GM23248 (cell line): ENCODE measurements at regions not wholly inside any gene's neighbourhood (a gene's known extent, or its start where the extent isn't known, plus 50 kb on each side); places are given as distances from the start of the nearest gene placed in this dataset.

ENCODE experiments used
- EZH2 ChIP-seq: fragments of 200-600 bp; sonication (generic); IDR thresholded peaks from 2 replicates; pipeline ENCODE4 v1.6.1; 2018; ENCODE audit warnings: antibody characterized with exemption, mild to moderate bottlenecking; ENCODE audit not compliant: insufficient read depth, poor library complexity, severe bottlenecking
- EZH2phosphoT487 ChIP-seq: fragments of 200-600 bp; sonication (generic); IDR thresholded peaks from 2 replicates; pipeline ENCODE4 v1.6.1; 2018; ENCODE audit warnings: antibody characterized with exemption, moderate library complexity, mild to moderate bottlenecking, low read depth; ENCODE audit not compliant: insufficient read depth

DNA sequence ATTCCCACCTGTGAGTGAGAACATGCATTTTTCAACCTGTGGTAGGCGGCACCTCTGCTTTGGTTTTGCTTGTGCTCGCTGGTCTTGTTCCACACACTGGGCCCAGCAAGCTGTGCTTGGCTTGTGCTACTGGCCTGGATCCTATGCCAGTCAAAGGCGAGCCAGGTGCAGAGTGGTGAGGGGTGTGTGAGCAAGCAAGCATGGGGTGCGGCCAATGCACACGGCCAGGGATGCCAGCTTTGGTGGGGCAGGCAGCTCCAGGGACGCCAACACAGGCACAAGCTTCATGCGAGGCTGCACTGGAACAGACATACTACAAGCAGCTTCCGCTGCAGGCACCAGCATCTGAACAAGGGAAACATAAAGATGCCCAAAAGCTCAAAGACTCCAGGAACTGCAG, 654.9 kb upstream of the EYS start:
- no peak for TF ChIP-seq EZH2
- no peak for TF ChIP-seq EZH2phosphoT487
